ENCODE measurements at regions not wholly inside any gene's neighbourhood (a gene's known extent, or its start where the extent isn't known, plus 50 kb on each side); places are given as distances from the start of the nearest gene placed in this dataset.
"Not testable (repeated sequence)": the region's sequence is repeated elsewhere in the genome, so short reads cannot be mapped to it uniquely, and the experiment has no call there.

DNA sequence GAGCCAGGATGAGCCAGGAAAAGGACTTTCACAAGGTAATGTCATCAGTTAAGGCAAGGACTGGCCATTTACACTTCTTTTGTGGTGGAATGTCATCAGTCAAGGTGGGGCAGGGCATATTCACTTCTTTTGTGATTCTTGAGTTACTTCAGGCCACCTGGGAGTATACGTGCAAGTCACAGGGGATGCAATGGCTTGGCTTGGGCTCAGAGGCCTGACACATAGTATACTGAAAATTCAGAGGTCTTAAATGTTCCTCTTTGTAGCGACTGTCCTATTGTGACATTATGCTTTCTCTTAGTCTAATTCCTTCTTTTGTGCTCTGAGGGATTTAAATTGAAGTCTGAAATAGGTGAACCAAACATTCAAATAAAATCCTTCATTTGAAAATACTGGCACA is 121.8 kb upstream of the TFPI start:
- H3K4me3 ChIP-seq (ENCODE audit: low read length); H3K36me3 ChIP-seq (ENCODE audit: control insufficient read depth, insufficient read depth, low read length); H3K9me3 ChIP-seq (ENCODE audit: control insufficient read depth, low read depth, low read length); H3K4me1 ChIP-seq (ENCODE audit: control insufficient read depth, insufficient read depth, low read length); H3K27me3 ChIP-seq (ENCODE audit: control insufficient read depth, insufficient read depth, low read length); DNase-seq; H3K27ac ChIP-seq (ENCODE audit: low read length): not testable (repeated sequence)
- WGBS (ENCODE audit: insufficient coverage, low lambda C conversion rate): no CpG with 5 or more reads among the region's 2 CpGs

- Histone ChIP-seq H3K9me3 (ENCODE audit: control insufficient read depth, low read depth, low read length) (no peaks in the 10 kb centered on the region), H3K4me3 (ENCODE audit: low read length) (no peak overlapping the region), H3K4me1 (ENCODE audit: control insufficient read depth, insufficient read depth, low read length) (no peaks in the 10 kb centered on the region), H3K27me3 (ENCODE audit: control insufficient read depth, insufficient read depth, low read length) (no peaks in the 10 kb centered on the region), H3K36me3 (ENCODE audit: control insufficient read depth, insufficient read depth, low read length) (no peaks in the 10 kb centered on the region), H3K27ac (ENCODE audit: low read length) (no peak overlapping the region)
- no peak for DNase-seq
Observed at GRCh38 chr2:187679454-187679853, 125.2 kb upstream of the TFPI start.

DNA sequence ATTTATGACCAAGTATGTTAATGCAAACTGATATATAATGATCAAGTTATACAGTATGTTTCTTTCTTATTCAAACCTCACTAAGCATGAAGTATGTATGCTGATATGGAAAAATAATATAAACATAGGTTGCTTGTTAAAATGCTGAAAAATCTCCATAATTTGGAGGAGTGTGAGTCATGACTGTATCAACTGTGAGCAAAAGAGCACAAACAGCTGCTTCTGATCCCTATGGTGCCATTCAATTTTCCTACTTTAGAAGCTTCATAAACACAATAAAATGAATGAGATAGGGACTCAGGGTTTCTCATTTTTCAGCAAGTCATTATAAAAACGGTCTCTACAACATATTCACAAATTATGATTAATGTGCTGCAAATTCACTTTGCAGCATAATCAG is 129.9 kb upstream of the TFPI start:
- WGBS (ENCODE audit: insufficient coverage, low lambda C conversion rate): 80% methylated on average over 1 of the region's 1 CpG
- H3K4me3 ChIP-seq (ENCODE audit: low read length): no peak overlapping the region
- H3K27me3 ChIP-seq (ENCODE audit: control insufficient read depth, insufficient read depth, low read length): no peaks in the 10 kb centered on the region
- H3K27ac ChIP-seq (ENCODE audit: low read length): no peak overlapping the region
- no peaks in the 10 kb centered on the region for H3K36me3 ChIP-seq (ENCODE audit: control insufficient read depth, insufficient read depth, low read length)
- no peaks in the 10 kb centered on the region for H3K4me1 ChIP-seq (ENCODE audit: control insufficient read depth, insufficient read depth, low read length)
- DNase-seq: no peak
- H3K9me3 ChIP-seq (ENCODE audit: control insufficient read depth, low read depth, low read length): no peaks in the 10 kb centered on the region

DNA sequence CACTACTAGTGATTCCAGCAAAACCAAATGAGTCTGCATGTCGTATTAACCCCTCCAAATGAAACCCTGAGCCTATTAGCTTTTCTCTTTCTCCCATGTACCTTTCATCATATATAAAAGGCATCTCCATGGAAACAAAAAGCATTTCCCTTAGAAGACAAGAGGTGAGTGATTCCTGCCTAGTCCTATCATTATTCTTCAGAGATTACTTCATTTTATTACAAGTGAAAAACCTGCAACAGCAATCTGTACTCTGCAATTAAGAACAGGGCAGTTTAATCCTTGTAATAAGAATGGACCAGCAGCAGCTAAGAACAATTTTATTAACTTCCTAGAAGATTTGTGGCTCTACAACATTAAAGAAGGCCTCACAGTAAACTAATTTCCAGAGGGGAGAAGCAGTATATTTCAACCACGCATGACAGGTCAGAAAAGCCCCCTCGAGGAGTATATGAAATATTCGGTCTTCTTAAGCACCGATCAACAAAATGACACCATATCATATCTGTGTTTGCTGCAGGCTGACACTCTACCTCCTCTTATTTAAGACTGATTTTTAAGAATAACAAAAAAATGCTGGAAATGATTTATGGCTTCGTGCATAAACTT is 132.3 kb upstream of the TFPI start:
- Histone ChIP-seq H3K27ac (ENCODE audit: low read length) (no peak overlapping the region), H3K36me3 (ENCODE audit: control insufficient read depth, insufficient read depth, low read length) (no peaks in the 10 kb centered on the region), H3K4me1 (ENCODE audit: control insufficient read depth, insufficient read depth, low read length) (no peaks in the 10 kb centered on the region), H3K9me3 (ENCODE audit: control insufficient read depth, low read depth, low read length) (no peaks in the 10 kb centered on the region), H3K27me3 (ENCODE audit: control insufficient read depth, insufficient read depth, low read length) (no peaks in the 10 kb centered on the region), H3K4me3 (ENCODE audit: low read length) (no peak overlapping the region)
- WGBS (ENCODE audit: insufficient coverage, low lambda C conversion rate): 100% methylated on average over 1 of the region's 6 CpGs
- no peak for DNase-seq

DNA sequence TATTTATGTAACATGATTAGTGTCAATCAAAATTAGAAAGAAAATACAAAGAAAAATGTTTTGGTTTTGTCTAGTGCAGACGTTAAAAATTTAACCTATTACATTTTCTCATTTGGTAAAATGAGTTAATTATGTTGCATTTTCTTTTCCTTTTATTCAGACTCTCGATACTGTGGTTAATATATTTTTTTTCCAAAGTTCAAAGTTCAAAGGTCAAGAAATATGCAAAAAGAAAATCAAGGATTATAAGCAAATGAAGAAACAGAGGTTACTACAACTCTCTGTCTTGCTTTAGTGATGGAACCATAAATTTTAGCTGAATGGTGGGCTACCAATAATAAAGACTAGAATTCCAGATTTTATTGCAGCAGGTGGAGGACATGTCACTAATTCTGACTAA is 133.3 kb upstream of the TFPI start:
- Histone ChIP-seq H3K4me1 (ENCODE audit: control insufficient read depth, insufficient read depth, low read length) (no peaks in the 10 kb centered on the region), H3K27me3 (ENCODE audit: control insufficient read depth, insufficient read depth, low read length) (no peaks in the 10 kb centered on the region), H3K9me3 (ENCODE audit: control insufficient read depth, low read depth, low read length) (no peaks in the 10 kb centered on the region), H3K36me3 (ENCODE audit: control insufficient read depth, insufficient read depth, low read length) (no peaks in the 10 kb centered on the region), H3K4me3 (ENCODE audit: low read length) (no peak overlapping the region), H3K27ac (ENCODE audit: low read length) (no peak overlapping the region)
- DNase-seq: no peak
- 78% methylated on average over 2 of the region's 2 CpGs for WGBS (ENCODE audit: insufficient coverage, low lambda C conversion rate)

GRCh38 chr2:187689372-187689771 is 135.1 kb upstream of the TFPI start:
- H3K4me1 ChIP-seq (ENCODE audit: control insufficient read depth, insufficient read depth, low read length): no peaks in the 10 kb centered on the region
- H3K36me3 ChIP-seq (ENCODE audit: control insufficient read depth, insufficient read depth, low read length): no peaks in the 10 kb centered on the region
- H3K4me3 ChIP-seq (ENCODE audit: low read length): no peak overlapping the region
- H3K27ac ChIP-seq (ENCODE audit: low read length): no peak overlapping the region
- no peaks in the 10 kb centered on the region for H3K9me3 ChIP-seq (ENCODE audit: control insufficient read depth, low read depth, low read length)
- DNase-seq: no peak
- no peaks in the 10 kb centered on the region for H3K27me3 ChIP-seq (ENCODE audit: control insufficient read depth, insufficient read depth, low read length)

DNA sequence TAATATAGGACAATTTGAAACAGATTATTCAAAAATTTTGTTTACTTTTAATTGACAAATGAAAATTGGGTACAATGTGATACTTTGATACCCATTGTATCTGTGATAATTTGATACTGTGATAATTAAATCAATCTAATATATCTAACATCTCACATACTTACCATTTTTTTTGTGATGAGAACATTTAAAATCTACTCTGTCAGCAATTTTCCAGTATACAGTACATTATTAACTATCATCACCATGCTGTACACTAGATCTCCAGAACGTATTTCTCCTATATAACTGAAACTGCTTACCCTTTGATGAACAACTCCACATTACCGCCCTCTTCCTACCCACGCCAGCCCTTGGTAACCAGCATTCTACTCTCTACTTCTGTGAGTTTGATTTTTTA is 139.7 kb upstream of the TFPI start:
- H3K4me1 ChIP-seq (ENCODE audit: control insufficient read depth, insufficient read depth, low read length): no peaks in the 10 kb centered on the region
- H3K27me3 ChIP-seq (ENCODE audit: control insufficient read depth, insufficient read depth, low read length): no peaks in the 10 kb centered on the region
- H3K9me3 ChIP-seq (ENCODE audit: control insufficient read depth, low read depth, low read length): no peaks in the 10 kb centered on the region
- H3K36me3 ChIP-seq (ENCODE audit: control insufficient read depth, insufficient read depth, low read length): no peaks in the 10 kb centered on the region
- no peak overlapping the region for H3K27ac ChIP-seq (ENCODE audit: low read length)
- WGBS (ENCODE audit: insufficient coverage, low lambda C conversion rate): no CpG with 5 or more reads among the region's 3 CpGs
- no peak for DNase-seq
- H3K4me3 ChIP-seq (ENCODE audit: low read length): no peak overlapping the region

DNA sequence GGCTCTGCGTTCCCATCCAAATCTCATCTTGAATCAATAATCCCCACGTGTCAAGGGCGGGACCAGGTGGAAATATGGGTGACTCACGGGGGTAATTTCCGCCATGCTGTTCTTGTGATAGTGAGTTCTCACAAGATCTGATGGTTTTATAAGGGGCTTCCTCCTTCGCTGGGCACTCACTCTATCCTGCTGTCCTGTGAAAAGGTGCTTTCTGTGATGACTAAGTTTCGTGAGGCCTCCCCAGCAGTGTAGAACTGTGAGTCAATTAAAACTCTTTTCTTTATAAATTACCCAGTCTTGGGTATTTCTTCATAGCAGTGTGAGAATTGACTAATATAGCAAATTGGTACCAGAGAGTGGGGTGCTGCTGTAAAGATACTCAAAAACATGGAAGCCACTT is 142.4 kb upstream of the TFPI start:
- not testable (repeated sequence) for DNase-seq; H3K9me3 ChIP-seq (ENCODE audit: control insufficient read depth, low read depth, low read length); H3K27me3 ChIP-seq (ENCODE audit: control insufficient read depth, insufficient read depth, low read length); H3K4me1 ChIP-seq (ENCODE audit: control insufficient read depth, insufficient read depth, low read length); H3K36me3 ChIP-seq (ENCODE audit: control insufficient read depth, insufficient read depth, low read length); H3K27ac ChIP-seq (ENCODE audit: low read length); H3K4me3 ChIP-seq (ENCODE audit: low read length)
- WGBS (ENCODE audit: insufficient coverage, low lambda C conversion rate): no CpG with 5 or more reads among the region's 7 CpGs

DNA sequence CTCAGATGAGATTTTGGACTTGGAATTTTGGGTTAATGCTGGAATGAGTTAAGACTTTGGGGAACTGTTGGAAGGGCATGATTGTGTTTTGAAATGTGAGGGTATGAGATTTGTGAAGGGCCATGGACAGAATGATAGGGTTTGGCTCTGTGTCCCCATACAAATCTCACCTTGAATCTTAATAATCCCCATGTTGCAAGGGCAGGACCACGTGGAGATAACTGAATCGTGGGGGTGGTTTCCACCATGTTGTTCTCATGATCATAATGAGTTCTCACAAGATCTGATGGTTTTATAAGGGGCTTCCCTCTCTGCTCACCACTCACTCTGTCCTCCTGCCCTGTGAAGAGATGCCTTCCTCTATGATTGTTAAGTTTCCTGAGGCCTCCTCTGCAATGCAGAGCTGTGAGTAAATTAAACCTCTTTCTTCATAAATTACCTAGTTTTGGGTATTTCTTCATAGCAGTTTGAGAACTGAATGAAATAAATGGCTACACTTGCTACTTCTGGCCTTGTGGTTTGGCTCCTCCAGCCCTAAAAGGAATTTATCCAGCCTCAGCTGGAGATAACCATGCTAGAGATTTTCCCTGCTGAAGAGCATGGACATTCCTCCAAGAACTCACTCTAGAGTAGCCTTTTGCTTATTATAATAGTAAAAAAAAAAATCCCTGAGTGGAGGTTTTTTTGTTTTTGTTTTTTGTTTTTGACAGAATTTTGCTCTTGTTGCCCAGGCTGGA is 144.3 kb upstream of the TFPI start:
- no CpG with 5 or more reads among the region's 2 CpGs for WGBS (ENCODE audit: insufficient coverage, low lambda C conversion rate)
- no peak overlapping the region for H3K27ac ChIP-seq (ENCODE audit: low read length)

GRCh38 chr2:187702157-187702556 is 147.9 kb upstream of the TFPI start:
- H3K36me3 ChIP-seq (ENCODE audit: control insufficient read depth, insufficient read depth, low read length): no peaks in the 10 kb centered on the region
- H3K27me3 ChIP-seq (ENCODE audit: control insufficient read depth, insufficient read depth, low read length): no peaks in the 10 kb centered on the region
- no peak for DNase-seq
- no peak overlapping the region for H3K4me3 ChIP-seq (ENCODE audit: low read length)
- no peaks in the 10 kb centered on the region for H3K4me1 ChIP-seq (ENCODE audit: control insufficient read depth, insufficient read depth, low read length)
- H3K27ac ChIP-seq (ENCODE audit: low read length): no peak overlapping the region
- WGBS (ENCODE audit: insufficient coverage, low lambda C conversion rate): no CpG with 5 or more reads among the region's 1 CpG
- no peaks in the 10 kb centered on the region for H3K9me3 ChIP-seq (ENCODE audit: control insufficient read depth, low read depth, low read length)

More for the DNA sequence above, 144.3 kb upstream of the TFPI start:
- H3K9me3 ChIP-seq (ENCODE audit: control insufficient read depth, low read depth, low read length): no peaks in the 10 kb centered on the region
- no peak overlapping the region for H3K4me3 ChIP-seq (ENCODE audit: low read length)
- H3K36me3 ChIP-seq (ENCODE audit: control insufficient read depth, insufficient read depth, low read length): no peaks in the 10 kb centered on the region
- no peaks in the 10 kb centered on the region for H3K4me1 ChIP-seq (ENCODE audit: control insufficient read depth, insufficient read depth, low read length)
- DNase-seq: no peak
- no peaks in the 10 kb centered on the region for H3K27me3 ChIP-seq (ENCODE audit: control insufficient read depth, insufficient read depth, low read length)

DNA sequence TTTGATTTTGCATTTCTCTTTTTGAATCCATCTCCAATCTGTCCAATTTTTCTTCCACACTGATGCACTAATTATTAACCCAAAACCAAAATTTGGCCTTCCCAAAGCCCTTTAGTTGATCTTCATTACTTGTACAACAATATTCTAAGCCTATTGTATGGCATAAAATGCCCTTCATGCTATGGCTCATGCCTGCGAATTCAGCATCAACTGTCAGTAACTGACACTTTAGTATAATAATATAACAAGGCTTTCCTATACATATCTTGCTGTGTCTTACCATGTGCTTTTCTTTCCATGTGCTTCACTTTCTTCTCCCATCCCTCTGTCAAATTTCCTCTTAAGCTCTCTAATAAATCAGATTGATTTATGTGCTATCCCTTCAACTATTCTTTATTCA is 154.0 kb upstream of the TFPI start:
- Histone ChIP-seq H3K4me3 (ENCODE audit: low read length) (no peak overlapping the region), H3K4me1 (ENCODE audit: control insufficient read depth, insufficient read depth, low read length) (no peaks in the 10 kb centered on the region), H3K27me3 (ENCODE audit: control insufficient read depth, insufficient read depth, low read length) (no peaks in the 10 kb centered on the region), H3K9me3 (ENCODE audit: control insufficient read depth, low read depth, low read length) (no peaks in the 10 kb centered on the region), H3K36me3 (ENCODE audit: control insufficient read depth, insufficient read depth, low read length) (no peaks in the 10 kb centered on the region), H3K27ac (ENCODE audit: low read length) (no peak overlapping the region)
- no peak for DNase-seq
- WGBS (ENCODE audit: insufficient coverage, low lambda C conversion rate): no CpG with 5 or more reads among the region's 1 CpG
